ENCODE measurements at regions not wholly inside any gene's neighbourhood (a gene's known extent, or its start where the extent isn't known, plus 50 kb on each side); places are given as distances from the start of the nearest gene placed in this dataset.

GRCh38 chr6:126716826-126717509 is 377.1 kb downstream of the CENPW start:
- ChIA-PET POLR2A (interaction anchor here (1.4 kb wide), 1 partner anchor 21 kb away, joined by 4 read pairs; no protein-coding TSS in a partner anchor), CTCF (ENCODE audit: unreplicated experiment) (no interaction called here)
- Histone ChIP-seq H3K9me2 (ENCODE audit: insufficient read depth, low read length) (no peaks in the 10 kb centered on the region), H2AFZ (ENCODE audit: low read length) (no peak overlapping the region), H3K9me3 (ENCODE audit: low read length) (no peaks in the 10 kb centered on the region), H3K4me2 (ENCODE audit: low read length) (no peak overlapping the region), H4K20me1 (ENCODE audit: insufficient read depth, low read length) (no peaks in the 10 kb centered on the region), H3K27ac (ENCODE audit: low read depth, low read length, poor library complexity, severe bottlenecking) (no peak overlapping the region), H3K79me2 (ENCODE audit: insufficient read depth, low read depth, low read length) (no peaks in the 10 kb centered on the region), H3K4me3 (ENCODE audit: low read depth, low read length, poor library complexity, severe bottlenecking) (no peak overlapping the region), H3K4me1 (ENCODE audit: insufficient read depth, low read length, poor library complexity, severe bottlenecking) (no peaks in the 10 kb centered on the region), H3K36me3 (ENCODE audit: insufficient read depth, low read length) (no peaks in the 10 kb centered on the region)
- no TSS peak for BruUV-seq (replicated peaks)
- no peak for DNase-seq (ENCODE audit: low spot score)
- TF ChIP-seq, protein P1, sequence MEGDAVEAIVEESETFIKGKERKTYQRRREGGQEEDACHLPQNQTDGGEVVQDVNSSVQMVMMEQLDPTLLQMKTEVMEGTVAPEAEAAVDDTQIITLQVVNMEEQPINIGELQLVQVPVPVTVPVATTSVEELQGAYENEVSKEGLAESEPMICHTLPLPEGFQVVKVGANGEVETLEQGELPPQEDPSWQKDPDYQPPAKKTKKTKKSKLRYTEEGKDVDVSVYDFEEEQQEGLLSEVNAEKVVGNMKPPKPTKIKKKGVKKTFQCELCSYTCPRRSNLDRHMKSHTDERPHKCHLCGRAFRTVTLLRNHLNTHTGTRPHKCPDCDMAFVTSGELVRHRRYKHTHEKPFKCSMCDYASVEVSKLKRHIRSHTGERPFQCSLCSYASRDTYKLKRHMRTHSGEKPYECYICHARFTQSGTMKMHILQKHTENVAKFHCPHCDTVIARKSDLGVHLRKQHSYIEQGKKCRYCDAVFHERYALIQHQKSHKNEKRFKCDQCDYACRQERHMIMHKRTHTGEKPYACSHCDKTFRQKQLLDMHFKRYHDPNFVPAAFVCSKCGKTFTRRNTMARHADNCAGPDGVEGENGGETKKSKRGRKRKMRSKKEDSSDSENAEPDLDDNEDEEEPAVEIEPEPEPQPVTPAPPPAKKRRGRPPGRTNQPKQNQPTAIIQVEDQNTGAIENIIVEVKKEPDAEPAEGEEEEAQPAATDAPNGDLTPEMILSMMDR (conservative IDR thresholded peaks at IDR 0.05; ENCODE audit: low read length), result no peak
- TF ChIP-seq EZH2phosphoT487 (IDR thresholded peaks at IDR 0.05; ENCODE audit: borderline replicate concordance, low read depth, low read length), result no peak
- intact Hi-C loops (cut with micrococcal nuclease; ENCODE audit: unreplicated experiment), result no loop called here

- Histone ChIP-seq H3K9me3 (ENCODE audit: low read length) (no peaks in the 10 kb centered on the region), H4K20me1 (ENCODE audit: insufficient read depth, low read length) (no peaks in the 10 kb centered on the region), H3K4me3 (ENCODE audit: low read depth, low read length, poor library complexity, severe bottlenecking) (no peak overlapping the region), H2AFZ (ENCODE audit: low read length) (no peak overlapping the region), H3K27ac (ENCODE audit: low read depth, low read length, poor library complexity, severe bottlenecking) (no peak overlapping the region), H3K36me3 (ENCODE audit: insufficient read depth, low read length) (no peaks in the 10 kb centered on the region), H3K4me1 (ENCODE audit: insufficient read depth, low read length, poor library complexity, severe bottlenecking) (no peaks in the 10 kb centered on the region), H3K4me2 (ENCODE audit: low read length) (no peak overlapping the region), H3K9me2 (ENCODE audit: insufficient read depth, low read length) (no peaks in the 10 kb centered on the region), H3K79me2 (ENCODE audit: insufficient read depth, low read depth, low read length) (no peaks in the 10 kb centered on the region)
- TF ChIP-seq EZH2phosphoT487 (IDR thresholded peaks at IDR 0.05; ENCODE audit: borderline replicate concordance, low read depth, low read length), result no peak
- TF ChIP-seq, protein P1 (conservative IDR thresholded peaks at IDR 0.05; ENCODE audit: low read length), result no peak
- CTCF ChIA-PET (ENCODE audit: unreplicated experiment), result no interaction called here
- POLR2A ChIA-PET, result interaction anchor here (0.7 to 1.4 kb wide), 2 partner anchors 20 to 935 kb away, joined by 3 to 4 read pairs; no protein-coding TSS in a partner anchor
- no peak for DNase-seq (ENCODE audit: low spot score)
- intact Hi-C loops (cut with micrococcal nuclease; ENCODE audit: unreplicated experiment), result no loop called here
- BruUV-seq (replicated peaks), result no TSS peak
These were observed 378.8 kb downstream of the CENPW start for GRCh38 chr6:126718600-126719327.

GRCh38 chr6:126720304-126720703 is 380.4 kb downstream of the CENPW start:
- TF ChIP-seq, protein P1 (conservative IDR thresholded peaks at IDR 0.05; ENCODE audit: low read length), result no peak
- no peak for TF ChIP-seq EZH2phosphoT487 (IDR thresholded peaks at IDR 0.05; ENCODE audit: borderline replicate concordance, low read depth, low read length)
- no TSS peak for BruUV-seq (replicated peaks)
- H3K9me3 ChIP-seq (ENCODE audit: low read length), result no peaks in the 10 kb centered on the region
- H3K9me2 ChIP-seq (ENCODE audit: insufficient read depth, low read length), result no peaks in the 10 kb centered on the region
- POLR2A ChIA-PET, result no interaction called here
- no peaks in the 10 kb centered on the region for H3K4me1 ChIP-seq (ENCODE audit: insufficient read depth, low read length, poor library complexity, severe bottlenecking)
- H3K79me2 ChIP-seq (ENCODE audit: insufficient read depth, low read depth, low read length), result no peaks in the 10 kb centered on the region
- DNase-seq (ENCODE audit: low spot score), result no peak
- CTCF ChIA-PET (ENCODE audit: unreplicated experiment), result no interaction called here
- H3K4me2 ChIP-seq (ENCODE audit: low read length), result no peak overlapping the region
- no peak overlapping the region for H3K4me3 ChIP-seq (ENCODE audit: low read depth, low read length, poor library complexity, severe bottlenecking)
- intact Hi-C loops (cut with micrococcal nuclease; ENCODE audit: unreplicated experiment), result no loop called here
- H3K27ac ChIP-seq (ENCODE audit: low read depth, low read length, poor library complexity, severe bottlenecking), result no peak overlapping the region
- no peaks in the 10 kb centered on the region for H4K20me1 ChIP-seq (ENCODE audit: insufficient read depth, low read length)
- H3K36me3 ChIP-seq (ENCODE audit: insufficient read depth, low read length), result no peaks in the 10 kb centered on the region
- H2AFZ ChIP-seq (ENCODE audit: low read length), result no peak overlapping the region
